HEK293T (cell line): ENCODE measurements at regions not wholly inside any gene's neighbourhood (a gene's known extent, or its start where the extent isn't known, plus 50 kb on each side); places are given as distances from the start of the nearest gene placed in this dataset.

Experiments
- ARNT ChIP-seq: fragments of 450-650 bp; IDR thresholded peaks from 2 replicates; pipeline ENCODE4 v1.6.1; 2017; ENCODE audit warnings: mild to moderate bottlenecking
- BHLHE40 ChIP-seq: fragments of 450-650 bp; IDR thresholded peaks from 2 replicates; pipeline ENCODE4 v1.6.1; 2016; ENCODE audit warnings: mild to moderate bottlenecking, moderate library complexity, borderline replicate concordance
- FOXA1 ChIP-seq: fragments of 450-650 bp; IDR thresholded peaks from 2 replicates; pipeline ENCODE4 v1.6.1; 2016; ENCODE audit warnings: mild to moderate bottlenecking
- FOXK2 ChIP-seq: fragments of 450-650 bp; IDR thresholded peaks from 2 replicates; pipeline ENCODE4 v1.6.1; 2016; ENCODE audit warnings: mild to moderate bottlenecking
- FOXM1 ChIP-seq: fragments of 450-650 bp; IDR thresholded peaks from 2 replicates; pipeline ENCODE4 v1.6.1; 2017; ENCODE audit warnings: mild to moderate bottlenecking, borderline replicate concordance
- HDGF ChIP-seq: fragments of 450-650 bp; IDR thresholded peaks from 2 replicates; pipeline ENCODE4 v1.6.1; 2017; ENCODE audit warnings: antibody characterized with exemption, borderline replicate concordance
- SP1 ChIP-seq: fragments of 450-650 bp; IDR thresholded peaks from 2 replicates; pipeline ENCODE4 v1.6.1; 2017
- ZNF384 ChIP-seq: fragments of 450-650 bp; IDR thresholded peaks from 2 replicates; pipeline ENCODE4 v1.6.1; 2016

- no peak for TF ChIP-seq FOXA1
- no peak for TF ChIP-seq ARNT
- no peak for TF ChIP-seq HDGF
- TF ChIP-seq ZNF384 = no peak
- no peak for TF ChIP-seq BHLHE40
- TF ChIP-seq FOXM1 = no peak
- no peak for TF ChIP-seq SP1
- TF ChIP-seq FOXK2 = no peak
Measured at GRCh38 chr4:34534916-34535315, 1709.4 kb downstream of the ARAP2 start.
